ENCODE measurements at regions not wholly inside any gene's neighbourhood (a gene's known extent, or its start where the extent isn't known, plus 50 kb on each side); places are given as distances from the start of the nearest gene placed in this dataset.

- no peak for TF ChIP-seq SUZ12 (IDR thresholded peaks at IDR 0.05; ENCODE audit: extremely low read depth, insufficient read depth, insufficient read length)
- TF ChIP-seq ZNF274 (IDR thresholded peaks at IDR 0.05; ENCODE audit: low read depth, low read length), result no peak
- no peak for TF ChIP-seq YY1 (IDR thresholded peaks at IDR 0.05; ENCODE audit: insufficient read depth, insufficient read length)
Observed at GRCh38 chr2:20523073-20523798, 76.4 kb downstream of the RHOB start.

Measured in NT2/D1 (cell line).